OCI-LY3 (cell line): ENCODE measurements at regions not wholly inside any gene's neighbourhood (a gene's known extent, or its start where the extent isn't known, plus 50 kb on each side); places are given as distances from the start of the nearest gene placed in this dataset.
A peak's percentile ranks its signal among the peaks of the same experiment; 100 is the strongest.

Experiments
- H2AFZ ChIP-seq: fragments of 200-600, 300-600 bp; shearing (Covaris generic); 2 replicates; pipeline ENCODE4 v1.6.0; 2014; ENCODE audit warnings: antibody characterized with exemption, low read depth, low read length
- H3K27ac ChIP-seq: fragments of 200-600, 300-600 bp; sonication (generic); 2 replicates; pipeline ENCODE4 v1.5.1; 2014; ENCODE audit warnings: mild to moderate bottlenecking, low read length, moderate library complexity, mixed read lengths
- H3K27me3 ChIP-seq: fragments of 200-600, 300-600 bp; sonication (generic); 2 replicates; pipeline ENCODE4 v1.6.1; 2014; ENCODE audit warnings: low read depth, low read length, mixed read lengths
- H3K36me3 ChIP-seq: fragments of 200-600, 300-600 bp; sonication (generic); replicated peaks from 2 replicates; pipeline ENCODE3; 2014; ENCODE audit warnings: low read depth, low read length, mixed read lengths
- H3K4me1 ChIP-seq: fragments of 300-600, 200-600 bp; sonication (generic); 2 replicates; pipeline ENCODE4 v1.6.1; 2014; ENCODE audit warnings: low read length, mixed read lengths
- H3K4me2 ChIP-seq: fragments of 200-600, 300-600 bp; sonication (generic); 2 replicates; pipeline ENCODE4 v1.6.1; 2014; ENCODE audit warnings: low read length, mixed read lengths
- H3K4me3 ChIP-seq: fragments of 300-600, 200-600 bp; sonication (generic); 2 replicates; pipeline ENCODE4 v1.5.1; 2014; ENCODE audit warnings: antibody characterized with exemption, mild to moderate bottlenecking, low read length, moderate library complexity
- H3K79me2 ChIP-seq: fragments of 300-600, 200-600 bp; shearing (Covaris generic); 2 replicates; pipeline ENCODE4 v1.6.1; 2014; ENCODE audit warnings: mild to moderate bottlenecking, low read length, mixed read lengths
- H3K9ac ChIP-seq: fragments of 300-600, 200-600 bp; shearing (Covaris generic); 2 replicates; pipeline ENCODE4 v1.6.0; 2014; ENCODE audit warnings: mild to moderate bottlenecking, low read length, moderate library complexity
- H3K9me3 ChIP-seq: fragments of 200-600, 300-600 bp; shearing (Covaris generic); 2 replicates; pipeline ENCODE4 v1.6.1; 2014; ENCODE audit warnings: low read length, mixed read lengths; ENCODE audit not compliant: insufficient read depth
- H4K20me1 ChIP-seq: fragments of 200-600, 300-600 bp; sonication (generic); 2 replicates; pipeline ENCODE4 v1.6.1; 2016; ENCODE audit warnings: low read length, mixed read lengths; ENCODE audit not compliant: insufficient read depth
- CTCF ChIP-seq: fragments of 200-600, 300-600 bp; sonication (generic); IDR thresholded peaks from 2 replicates; pipeline ENCODE4 v1.5.1; 2014; ENCODE audit warnings: antibody characterized with exemption, low read length, low read depth
- EZH2phosphoT487 ChIP-seq: fragments of 200-600 bp; shearing (Covaris generic); IDR thresholded peaks from 2 replicates; pipeline ENCODE4 v1.6.1; 2018; ENCODE audit warnings: antibody characterized with exemption, mixed run types, low read depth

- no peaks in the 10 kb centered on the region for H4K20me1 ChIP-seq
- H2AFZ ChIP-seq: no peak overlapping the region
- H3K4me3 ChIP-seq: no peak overlapping the region
- H3K27me3 ChIP-seq: no peaks in the 10 kb centered on the region
- no peak overlapping the region for H3K9ac ChIP-seq
- no peaks in the 10 kb centered on the region for H3K4me1 ChIP-seq
- H3K9me3 ChIP-seq: no peaks in the 10 kb centered on the region
- H3K4me2 ChIP-seq: no peak overlapping the region
- no peaks in the 10 kb centered on the region for H3K79me2 ChIP-seq
- no peaks in the 10 kb centered on the region for H3K36me3 ChIP-seq
- H3K27ac ChIP-seq: no peak overlapping the region
- no peak for TF ChIP-seq CTCF
- no peak for TF ChIP-seq EZH2phosphoT487
Measured at GRCh38 chr14:40445020-40445419, 1012.8 kb upstream of the FBXO33 start.

GRCh38 chr14:40436551-40436950 lies 1004.3 kb upstream of the FBXO33 start:
- no peaks in the 10 kb centered on the region for H3K79me2 ChIP-seq
- no peaks in the 10 kb centered on the region for H3K27me3 ChIP-seq
- H2AFZ ChIP-seq: no peak overlapping the region
- H3K36me3 ChIP-seq: no peaks in the 10 kb centered on the region
- no peak overlapping the region for H3K27ac ChIP-seq
- no peaks in the 10 kb centered on the region for H3K9me3 ChIP-seq
- no peak overlapping the region for H3K4me3 ChIP-seq
- no peaks in the 10 kb centered on the region for H4K20me1 ChIP-seq
- H3K4me2 ChIP-seq: no peak overlapping the region
- TF ChIP-seq EZH2phosphoT487: no peak
- no peak for TF ChIP-seq CTCF
- H3K9ac ChIP-seq: no peak overlapping the region
- H3K4me1 ChIP-seq: no peaks in the 10 kb centered on the region

GRCh38 chr14:40417777-40418401 lies 985.7 kb upstream of the FBXO33 start:
- Histone ChIP-seq H3K27me3 (no peaks in the 10 kb centered on the region), H3K9me3 (no peaks in the 10 kb centered on the region), H3K27ac (no peak overlapping the region), H3K79me2 (no peaks in the 10 kb centered on the region), H2AFZ (peak overlapping the region; percentile 100), H3K4me2 (peak overlapping the region; percentile 83), H4K20me1 (no peaks in the 10 kb centered on the region), H3K36me3 (no peaks in the 10 kb centered on the region), H3K4me1 (peaks cover 9% of the 10 kb centered on the region), H3K4me3 (peak overlapping the region; percentile 87), H3K9ac (peak overlapping the region; percentile 50)
- peak; percentile 94 for TF ChIP-seq CTCF
- no peak for TF ChIP-seq EZH2phosphoT487

- Histone ChIP-seq H3K4me1 (peaks cover 9% of the 10 kb centered on the region), H3K9me3 (no peaks in the 10 kb centered on the region), H3K27me3 (no peaks in the 10 kb centered on the region), H3K36me3 (no peaks in the 10 kb centered on the region), H3K27ac (no peak overlapping the region), H3K4me2 (no peak overlapping the region), H3K9ac (no peak overlapping the region), H4K20me1 (no peaks in the 10 kb centered on the region), H2AFZ (no peak overlapping the region), H3K4me3 (no peak overlapping the region), H3K79me2 (no peaks in the 10 kb centered on the region)
- TF ChIP-seq EZH2phosphoT487 (no peak), CTCF (no peak)
Measured at GRCh38 chr14:40416565-40416964, 984.3 kb upstream of the FBXO33 start.
